COLO829 (cell line): ENCODE measurements at regions not wholly inside any gene's neighbourhood (a gene's known extent, or its start where the extent isn't known, plus 50 kb on each side); places are given as distances from the start of the nearest gene placed in this dataset.

Experiments
- DNase-seq: peaks from one replicate; pipeline ENCODE4 v3.0.0; 2012; ENCODE audit warnings: low spot score

- no peak for DNase-seq
Measured at GRCh38 chrX:26032111-26032912, 105.8 kb upstream of the MAGEB18 start.

GRCh38 chrX:26037367-26037766, 100.8 kb upstream of the MAGEB18 start:
- DNase-seq, result no peak

- no peak for DNase-seq
Measured at GRCh38 chrX:26050099-26050498, 88.0 kb upstream of the MAGEB18 start.

GRCh38 chrX:26070882-26071281, 67.3 kb upstream of the MAGEB18 start:
- no peak for DNase-seq

GRCh38 chrX:26071618-26072017, 66.5 kb upstream of the MAGEB18 start:
- DNase-seq, result no peak

- no peak for DNase-seq
Measured at GRCh38 chrX:26083093-26083492, 55.0 kb upstream of the MAGEB18 start.
